Adrenal gland (tissue), 9 donors: ENCODE measurements at regions not wholly inside any gene's neighbourhood (a gene's known extent, or its start where the extent isn't known, plus 50 kb on each side); places are given as distances from the start of the nearest gene placed in this dataset.

Source experiments
- DNase-seq, 7 donors: peaks; one replicate each; pipeline ENCODE4 v3.0.0-alpha.2; 2019 to 2020
- H3K27ac ChIP-seq, 5 donors: fragments of 200-600 bp; sonication (generic) in 4 of 5; 1 replicate in 3 of 5; 2 replicates in 2 of 5; pipeline versions ENCODE4 v1.5.1 to v1.8.0; 2016 to 2020; ENCODE audit warnings: mild to moderate bottlenecking in 1 of 5
- H3K27me3 ChIP-seq: fragments of 200-600 bp; 2 replicates; pipeline ENCODE4 v1.8.0; 2021
- H3K36me3 ChIP-seq, 2 donors: fragments of 200-600 bp; replicated peaks in 1 of 2; 1 replicate in 1 of 2; 2 replicates in 1 of 2; pipeline versions ENCODE4 v1.5.1 to v1.8.0; 2018 to 2022
- H3K4me1 ChIP-seq, 2 donors: fragments of 200-600 bp; replicated peaks in 1 of 2; 1 replicate in 1 of 2; 2 replicates in 1 of 2; pipeline versions ENCODE4 v1.5.1 to v1.8.0; 2018 to 2021
- H3K4me3 ChIP-seq, 4 donors: fragments of 200-600 bp; sonication (generic) in 3 of 4; one replicate each; pipeline ENCODE4 v1.5.1; 2016 to 2018
- H3K9me3 ChIP-seq, 3 donors: fragments of 200-600 bp; sonication (generic) in 1 of 3; replicated peaks in 1 of 3; 1 replicate in 2 of 3; 2 replicates in 1 of 3; pipeline versions ENCODE4 v1.5.1 to v1.8.0; 2016 to 2021
- CTCF ChIP-seq, 6 experiments: fragments of 450-650 bp in 4 of 6; fragments of 200-600 bp in 2 of 6; sonication (generic) in 1 of 6; IDR thresholded peaks; 1 replicate in 5 of 6; 2 replicates in 1 of 6; pipeline versions ENCODE4 v1.5.1 to v1.8.0; 2016 to 2021; ENCODE audit warnings: antibody characterized with exemption in 6 of 6, mild to moderate bottlenecking in 2 of 6, moderate library complexity in 1 of 6
- POLR2A ChIP-seq, 2 donors: fragments of 450-650 bp; IDR thresholded peaks; one replicate each; pipeline ENCODE4 v1.6.1; 2017; ENCODE audit warnings: antibody characterized with exemption in 2 of 2, mild to moderate bottlenecking in 2 of 2, moderate library complexity in 1 of 2
- WGBS, 4 donors: extraction: QIAGEN DNeasy Blood & Tissue Kit in 2 of 4; methylation state at CpG; one replicate each; pipeline versions ENCODE4 v1.1.5 to v1.1.7; 2013 to 2017; 5-methylcytosine and 5-hydroxymethylcytosine counted together
- intact Hi-C, 2 donors: fragments of 100-400 bp; cut with DNase I; formaldehyde crosslinking; loops; one replicate each; pipeline versions ENCODE4 v1.14.1 to v1.15.0; 2022 to 2023
- donor health status: healthy with polysubstance abuse.
- donor health status: Bipolar disorder and iron deficiency.
- donor health status: DM: yes; HTN: yes; CAD: no.
- donor health status: DM: no; HTN: no; CAD: no.
- donor health status: DM: no; HTN: no; CAD: no.

- H3K27me3 ChIP-seq = no peaks in the 10 kb centered on the region
- H3K4me3 ChIP-seq = no peak overlapping the region
- no peak overlapping the region for H3K27ac ChIP-seq
- intact Hi-C loops = no loop called here
- no peaks in the 10 kb centered on the region for H3K36me3 ChIP-seq
- no peaks in the 10 kb centered on the region for H3K4me1 ChIP-seq
- TF ChIP-seq POLR2A (IDR thresholded peaks at IDR 0.05) = no peak
- TF ChIP-seq CTCF (IDR thresholded peaks at IDR 0.05) = no peak
- no peak for DNase-seq
- H3K9me3 ChIP-seq = no peaks in the 10 kb centered on the region
These were observed 1242.2 kb upstream of the MIR17HG start for GRCh38 chr13:90105276-90105675.

GRCh38 chr13:90105849-90106496, 1241.5 kb upstream of the MIR17HG start:
- TF ChIP-seq POLR2A (IDR thresholded peaks at IDR 0.05) = no peak
- TF ChIP-seq CTCF (IDR thresholded peaks at IDR 0.05) = no peak
- H3K27me3 ChIP-seq = no peaks in the 10 kb centered on the region
- no peaks in the 10 kb centered on the region for H3K4me1 ChIP-seq
- H3K27ac ChIP-seq = no peak overlapping the region
- H3K4me3 ChIP-seq = no peak overlapping the region
- 29 to 43% (median 33%) methylated on average over 3 of the region's 3 CpGs for WGBS, 4 donors
- H3K36me3 ChIP-seq = no peaks in the 10 kb centered on the region
- H3K9me3 ChIP-seq = no peaks in the 10 kb centered on the region
- intact Hi-C loops = no loop called here
- DNase-seq = no peak

GRCh38 chr13:90107661-90108060, 1239.8 kb upstream of the MIR17HG start:
- 85 to 100% (median 88%) methylated on average over 2 of the region's 2 CpGs for WGBS, 4 donors
- H3K36me3 ChIP-seq = no peaks in the 10 kb centered on the region
- H3K27ac ChIP-seq = no peak overlapping the region
- no peaks in the 10 kb centered on the region for H3K27me3 ChIP-seq
- H3K4me1 ChIP-seq = no peaks in the 10 kb centered on the region
- TF ChIP-seq POLR2A (IDR thresholded peaks at IDR 0.05) = no peak
- H3K4me3 ChIP-seq = no peak overlapping the region
- intact Hi-C loops = no loop called here
- no peak for DNase-seq
- no peaks in the 10 kb centered on the region for H3K9me3 ChIP-seq

GRCh38 chr13:90108547-90108946, 1238.9 kb upstream of the MIR17HG start:
- Histone ChIP-seq H3K27me3 (no peaks in the 10 kb centered on the region), H3K4me1 (no peaks in the 10 kb centered on the region), H3K4me3 (no peak overlapping the region), H3K27ac (no peak overlapping the region), H3K36me3 (no peaks in the 10 kb centered on the region), H3K9me3 (no peaks in the 10 kb centered on the region)
- intact Hi-C loops = no loop called here
- WGBS, 4 donors = 57 to 72% (median 63%) methylated on average over 1 of the region's 1 CpG
- no peak for DNase-seq
- TF ChIP-seq CTCF (IDR thresholded peaks at IDR 0.05) (no peak), POLR2A (IDR thresholded peaks at IDR 0.05) (no peak)

GRCh38 chr13:90116121-90116520, 1231.4 kb upstream of the MIR17HG start:
- intact Hi-C loops = no loop called here
- no peak overlapping the region for H3K27ac ChIP-seq
- no peak overlapping the region for H3K4me3 ChIP-seq
- no peak for DNase-seq
- H3K36me3 ChIP-seq = no peaks in the 10 kb centered on the region
- H3K27me3 ChIP-seq = no peaks in the 10 kb centered on the region
- no peaks in the 10 kb centered on the region for H3K4me1 ChIP-seq
- no peak for TF ChIP-seq POLR2A (IDR thresholded peaks at IDR 0.05)
- no peak for TF ChIP-seq CTCF (IDR thresholded peaks at IDR 0.05)
- no peaks in the 10 kb centered on the region for H3K9me3 ChIP-seq
